Heart left ventricle (tissue), 16 donors: ENCODE measurements at regions not wholly inside any gene's neighbourhood (a gene's known extent, or its start where the extent isn't known, plus 50 kb on each side); places are given as distances from the start of the nearest gene placed in this dataset.

Experiments
- ATAC-seq, 4 donors: fragments of 200-7000 bp; cut with Tn5 transposase; one replicate each; pipeline ENCODE4 v1.9.1; 2020 to 2022; ENCODE audit warnings: moderate library complexity in 4 of 4, mild to moderate bottlenecking in 3 of 4, moderate number of reproducible peaks in 1 of 4
- DNase-seq, 5 donors: peaks; one replicate each; pipeline ENCODE4 v3.0.0-alpha.2; 2020
- H3K27ac ChIP-seq, 12 donors: fragments of 200-600 bp; sonication (generic) in 4 of 12; one replicate each; pipeline versions ENCODE4 v1.5.0 to v1.8.0; 2016 to 2022; ENCODE audit warnings: mild to moderate bottlenecking in 2 of 12
- H3K27me3 ChIP-seq, 9 donors: fragments of 200-600 bp; sonication (generic) in 2 of 9; one replicate each; pipeline versions ENCODE4 v1.5.1 to v1.8.0; 2016 to 2022; ENCODE audit warnings: mild to moderate bottlenecking in 3 of 9
- H3K36me3 ChIP-seq, 9 donors: fragments of 200-600 bp; sonication (generic) in 2 of 9; one replicate each; pipeline versions ENCODE4 v1.5.0 to v1.8.0; 2018 to 2022; ENCODE audit warnings: mild to moderate bottlenecking in 2 of 9
- H3K4me1 ChIP-seq, 12 donors: fragments of 200-600 bp; sonication (generic) in 4 of 12; one replicate each; pipeline versions ENCODE4 v1.5.0 to v1.8.0; 2016 to 2022; ENCODE audit warnings: mild to moderate bottlenecking in 3 of 12
- H3K4me3 ChIP-seq, 12 donors: fragments of 200-600 bp; sonication (generic) in 4 of 12; one replicate each; pipeline versions ENCODE4 v1.5.0 to v1.8.0; 2017 to 2022; ENCODE audit warnings: mild to moderate bottlenecking in 9 of 12, moderate library complexity in 4 of 12
- H3K9me3 ChIP-seq, 12 donors: fragments of 200-600 bp; sonication (generic) in 4 of 12; one replicate each; pipeline versions ENCODE4 v1.5.0 to v1.8.0; 2016 to 2022; ENCODE audit warnings: mild to moderate bottlenecking in 1 of 12
- CTCF ChIP-seq, 12 donors: fragments of 200-600 bp; sonication (generic) in 4 of 12; IDR thresholded peaks; one replicate each; pipeline versions ENCODE4 v1.5.0 to v1.8.0; 2018 to 2022; ENCODE audit warnings: antibody characterized with exemption in 12 of 12, mild to moderate bottlenecking in 5 of 12
- POLR2A ChIP-seq, 2 donors: fragments of 450-650 bp; IDR thresholded peaks; one replicate each; pipeline ENCODE4 v1.6.1; 2017; ENCODE audit warnings: antibody characterized with exemption in 2 of 2, mild to moderate bottlenecking in 2 of 2, moderate library complexity in 2 of 2
- WGBS, 4 donors: extraction: QIAGEN DNeasy Blood & Tissue Kit in 2 of 4; methylation state at CpG; one replicate each; pipeline versions ENCODE4 v1.1.5 to v1.1.7; 2013 to 2018; 5-methylcytosine and 5-hydroxymethylcytosine counted together
- intact Hi-C, 10 donors: fragments of 100-400 bp; cut with DNase I; formaldehyde crosslinking; loops; one replicate each; pipeline versions ENCODE4 v1.11.1 to v1.14.2; 2022
- donor health status: ischemic (EF 13 %, LVEDD 7.1; RV severe dilation, severe dysfunction).
- donor health status: healthy with polysubstance abuse.
- donor health status: DM: no; HTN: yes; CAD: no.
- donor health status: DM: no; HTN: no; CAD: no.
- donor health status: ischemic (EF 25% LVEDD 6.9; RV normal size, moderate dysfunction).
- donor health status: ischemic (EF 25% LVEDD 5.7; RV mildly dilated, moderate dysfunction).
- donor health status: healthy.
- donor health status: DM: yes; HTN: yes; CAD: no.
- donor health status: ischemic (EF 35%, LVEDD 5.7; RV mildly dilated, moderate dysfunction).
- donor health status: nonischemic (EF 11% LVEDD 7.7; RV severe dilation, severe dysfunction).
- donor health status: DM: yes; HTN: yes; CAD: no.
- donor health status: PGD.
- donor health status: ischemic (EF 29% LVEDD 5.4; RV normal size, mild dysfunction).
- donor health status: nonischemic (EF 23%, LVEDD 6.1; RV moderate dilation, normal function).

- no peaks in the 10 kb centered on the region for H3K4me1 ChIP-seq
- no peaks in the 10 kb centered on the region for H3K27me3 ChIP-seq
- H3K27ac ChIP-seq = no peak overlapping the region
- H3K36me3 ChIP-seq = no peaks in the 10 kb centered on the region
- TF ChIP-seq CTCF (IDR thresholded peaks at IDR 0.05) (no peak), POLR2A (IDR thresholded peaks at IDR 0.05) (no peak)
- intact Hi-C loops = no loop called here
- DNase-seq = no peak
- no peaks in the 10 kb centered on the region for H3K9me3 ChIP-seq
- no peak for ATAC-seq
- H3K4me3 ChIP-seq = no peak overlapping the region
Observed at GRCh38 chr11:25742800-25743199, 589.1 kb upstream of the ANO3 start.

- no peaks in the 10 kb centered on the region for H3K4me1 ChIP-seq
- ATAC-seq (no peak), DNase-seq (no peak)
- peaks cover 0 to 6% (median 0%) of the 10 kb centered on the region in 12 donors for H3K9me3 ChIP-seq
- WGBS, 4 donors = 22 to 60% (median 51%) methylated on average over 2 of the region's 2 CpGs
- no peak overlapping the region for H3K27ac ChIP-seq
- H3K4me3 ChIP-seq = no peak overlapping the region
- H3K36me3 ChIP-seq = no peaks in the 10 kb centered on the region
- TF ChIP-seq POLR2A (IDR thresholded peaks at IDR 0.05) (no peak), CTCF (IDR thresholded peaks at IDR 0.05) (no peak)
- intact Hi-C loops = no loop called here
- H3K27me3 ChIP-seq = no peaks in the 10 kb centered on the region
Observed at GRCh38 chr11:25755381-25755780, 576.5 kb upstream of the ANO3 start.

GRCh38 chr11:25755918-25756584 is 575.9 kb upstream of the ANO3 start:
- intact Hi-C loops = no loop called here
- ATAC-seq = no peak

GRCh38 chr11:25758145-25758661 is 573.7 kb upstream of the ANO3 start:
- Histone ChIP-seq H3K4me1 (no peaks in the 10 kb centered on the region), H3K27ac (no peak overlapping the region), H3K9me3 (peaks cover 0 to 24% (median 0%) of the 10 kb centered on the region in 12 donors), H3K27me3 (no peaks in the 10 kb centered on the region), H3K36me3 (no peaks in the 10 kb centered on the region), H3K4me3 (no peak overlapping the region)
- TF ChIP-seq CTCF (IDR thresholded peaks at IDR 0.05) (no peak), POLR2A (IDR thresholded peaks at IDR 0.05) (no peak)
- ATAC-seq (no peak), DNase-seq (no peak)
- 80 to 92% (median 84%) methylated on average over 5 to 6 of the region's 6 CpGs for WGBS, 4 donors
- intact Hi-C loops = no loop called here

More at GRCh38 chr11:25755918-25756584, 575.9 kb upstream of the ANO3 start:
- peaks cover 0 to 13% (median 0%) of the 10 kb centered on the region in 12 donors for H3K9me3 ChIP-seq
- WGBS, 4 donors = 83 to 89% (median 86%) methylated on average over 4 to 23 of the region's 23 CpGs
- H3K4me3 ChIP-seq = no peak overlapping the region
- peak in 1 of 5 donors; percentile 42 for DNase-seq
- no peaks in the 10 kb centered on the region for H3K4me1 ChIP-seq
- TF ChIP-seq POLR2A (IDR thresholded peaks at IDR 0.05) (no peak), CTCF (IDR thresholded peaks at IDR 0.05) (no peak)
- H3K27ac ChIP-seq = no peak overlapping the region
- no peaks in the 10 kb centered on the region for H3K27me3 ChIP-seq
- no peaks in the 10 kb centered on the region for H3K36me3 ChIP-seq
